ENCODE measurements at regions not wholly inside any gene's neighbourhood (a gene's known extent, or its start where the extent isn't known, plus 50 kb on each side); places are given as distances from the start of the nearest gene placed in this dataset.

GRCh38 chr10:31583293-31583692 is 264.3 kb downstream of the ZEB1 start:
- Histone ChIP-seq H3K4me3 (no peak overlapping the region), H3K9me3 (no peaks in the 10 kb centered on the region), H3K27ac (peak overlapping the region; percentile 8 to 65; a peak in 5 of 6 replicates), H3K4me2 (peak overlapping the region; percentile 54; the same call in 2 of the 3 replicates), H3K4me1 (peaks cover 14% of the 10 kb centered on the region)
- ChIA-PET CTCF (interaction anchor here (1.0 to 1.4 kb wide), 2 partner anchors 15 to 23 kb away, joined by 3 to 4 read pairs; no protein-coding TSS in a partner anchor), POLR2A (interaction anchor here (1.1 kb wide), 1 partner anchor 552 kb away, joined by 3 read pairs; the partner anchor contains the start of gene ZNF438)
- no peak; a peak in 1 of 6 replicates for ATAC-seq
- 75% methylated on average over 6 of the region's 6 CpGs for WGBS (ENCODE audit: missing lambda C conversion rate)
- TF ChIP-seq REST (IDR thresholded peaks at IDR 0.05) (no peak), CEBPB (IDR thresholded peaks at IDR 0.05) (no peak), SREBF2 (IDR thresholded peaks at IDR 0.05) (no peak), BCL3 (IDR thresholded peaks at IDR 0.05) (no peak), GATA3 (IDR thresholded peaks at IDR 0.05; ENCODE audit: borderline replicate concordance) (no peak), BHLHE40 (IDR thresholded peaks at IDR 0.05; ENCODE audit: low read depth, low read length) (no peak)
- DNase-seq (ENCODE audit: low read depth in 1 of 2, low spot score in 1 of 2) = no peak
- no peak for FAIRE-seq

GRCh38 chr10:31582365-31583052 is 263.5 kb downstream of the ZEB1 start:
- ATAC-seq = peak; percentile 87 to 88
- H3K27ac ChIP-seq = peak overlapping the region; percentile 8 to 65; a peak in 5 of 6 replicates
- FAIRE-seq = no peak
- TF ChIP-seq RCOR1 (IDR thresholded peaks at IDR 0.05; ENCODE audit: low read depth, low read length) (no peak), CBX8 (IDR thresholded peaks at IDR 0.05) (no peak), ZFP36 (IDR thresholded peaks at IDR 0.05; ENCODE audit: borderline replicate concordance, partially characterized antibody) (no peak), MAZ (IDR thresholded peaks at IDR 0.05; ENCODE audit: borderline replicate concordance, low read depth, low read length) (no peak), HES2 (IDR thresholded peaks at IDR 0.05) (no peak), NR3C1 (IDR thresholded peaks at IDR 0.05) (no peak), SREBF2 (IDR thresholded peaks at IDR 0.05) (no peak), FOXS1 (CRISPR knock-in tag; IDR thresholded peaks at IDR 0.05) (no peak), KDM5A (IDR thresholded peaks at IDR 0.05) (no peak), MYC (IDR thresholded peaks at IDR 0.05; ENCODE audit: borderline replicate concordance, low read length) (no peak), BCL3 (IDR thresholded peaks at IDR 0.05) (no peak), RNF2 (IDR thresholded peaks at IDR 0.05; ENCODE audit: borderline replicate concordance, low read depth) (no peak), EHMT2 (IDR thresholded peaks at IDR 0.05; ENCODE audit: low read depth) (no peak), HOXB13 (CRISPR knock-in tag; IDR thresholded peaks at IDR 0.05; ENCODE audit: low read depth) (no peak)
- POLR2A ChIA-PET = interaction anchor here (1.0 kb wide), 1 partner anchor 551 kb away, joined by 3 read pairs; the partner anchor contains the start of gene ZNF438
- no peaks in the 10 kb centered on the region for H3K9me3 ChIP-seq
- CTCF ChIA-PET = interaction anchor here (1.1 to 1.6 kb wide), 3 partner anchors 10 to 16 kb away, joined by 3 to 4 read pairs (median 4); no protein-coding TSS in a partner anchor
- peaks cover 14% of the 10 kb centered on the region for H3K4me1 ChIP-seq
- H3K4me3 ChIP-seq = no peak overlapping the region
- peak; percentile 48 to 66 for DNase-seq (ENCODE audit: low read depth in 1 of 2, low spot score in 1 of 2)
- peak overlapping the region; percentile 54 for H3K4me2 ChIP-seq
- 76% methylated on average over 8 of the region's 8 CpGs for WGBS (ENCODE audit: missing lambda C conversion rate)
